ENCODE measurements at regions not wholly inside any gene's neighbourhood (a gene's known extent, or its start where the extent isn't known, plus 50 kb on each side); places are given as distances from the start of the nearest gene placed in this dataset.

DNA sequence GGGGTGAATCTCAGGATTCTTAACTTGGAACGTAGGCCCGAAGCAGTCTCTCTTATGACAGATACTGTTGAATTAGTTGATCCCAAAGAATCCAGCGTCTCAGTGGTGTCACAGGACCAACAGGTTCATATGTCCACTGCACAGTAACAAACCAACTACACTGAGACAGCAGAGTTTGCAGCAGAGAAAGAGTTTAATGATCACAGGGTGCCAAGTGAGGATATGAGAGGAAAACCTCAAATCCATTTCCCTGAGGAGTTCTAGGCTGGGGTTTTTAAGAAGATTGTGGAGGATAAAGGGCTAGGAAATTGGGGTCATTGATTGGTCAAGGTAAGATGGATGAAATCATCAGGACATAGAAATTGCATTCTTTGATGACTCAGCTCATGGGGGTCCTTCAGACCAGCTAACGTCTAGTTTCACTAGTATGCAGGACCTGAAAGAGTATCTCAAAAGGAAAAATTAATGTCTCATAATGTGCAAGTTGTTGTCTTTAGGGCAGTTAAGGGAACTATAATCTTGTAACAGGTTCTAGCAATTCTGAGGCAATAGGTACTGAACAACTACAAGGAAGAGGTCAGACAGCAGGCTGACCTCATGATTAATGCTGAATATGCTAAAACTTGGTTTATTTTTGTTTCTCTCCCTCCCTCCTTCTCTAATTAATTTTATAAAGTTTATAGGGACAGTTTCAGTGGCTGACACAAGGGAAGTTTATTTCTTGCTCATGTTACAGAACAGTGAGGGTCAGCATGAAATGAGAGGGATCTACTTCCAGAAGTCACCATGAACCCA is 310.9 kb upstream of the NEBL start:
- DNase-seq (ENCODE audit: low read depth): no peak

DNA sequence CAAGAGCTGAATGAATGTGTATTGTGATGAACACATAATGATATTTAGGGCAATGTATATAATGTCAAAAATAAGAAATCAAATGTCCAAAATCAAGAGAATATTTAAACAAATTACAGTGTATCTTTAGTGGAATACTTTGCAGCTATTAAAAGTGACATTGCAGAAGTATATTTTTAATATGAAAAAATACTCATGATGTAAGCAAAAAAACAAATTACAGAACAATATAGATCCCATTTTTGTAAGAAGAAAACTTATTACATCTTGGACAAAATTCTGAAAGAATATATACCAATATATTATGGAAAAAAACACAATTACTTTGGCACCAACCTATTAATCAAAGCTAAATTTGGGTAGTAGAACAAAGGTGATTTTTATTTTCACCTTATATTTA is 308.2 kb upstream of the NEBL start:
- DNase-seq (ENCODE audit: low read depth): no peak

DNA sequence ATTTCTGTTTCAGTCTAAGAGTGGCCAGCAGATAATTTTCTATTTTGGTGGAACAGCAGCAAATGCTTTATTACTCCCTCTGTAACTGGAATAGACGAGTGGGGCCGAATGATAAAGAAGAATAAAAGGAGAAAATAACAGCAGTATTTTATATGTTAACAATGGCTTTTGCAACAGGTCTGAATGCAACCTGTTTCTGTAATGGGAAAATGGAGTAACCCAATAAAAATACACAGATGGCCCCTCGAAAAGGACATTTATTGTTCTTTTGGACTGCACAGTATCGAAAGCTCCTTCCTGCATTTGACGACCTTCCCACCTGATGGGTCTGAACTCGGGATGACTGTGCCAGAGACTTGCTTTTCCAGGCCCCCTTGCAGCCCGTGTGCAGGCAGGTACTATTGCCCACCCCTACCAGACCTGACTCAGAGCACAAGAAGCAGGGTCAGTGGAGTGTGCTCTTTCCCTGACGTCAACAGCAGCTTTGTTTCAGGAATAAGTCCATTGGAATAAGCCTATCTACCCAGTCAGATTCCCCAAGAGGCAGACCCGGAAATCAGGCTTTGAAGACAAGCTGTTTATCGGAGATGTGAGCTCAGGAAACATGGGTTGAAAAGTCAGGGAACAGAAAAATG is 306.5 kb upstream of the NEBL start:
- peak; percentile 4 for DNase-seq (ENCODE audit: low read depth)

DNA sequence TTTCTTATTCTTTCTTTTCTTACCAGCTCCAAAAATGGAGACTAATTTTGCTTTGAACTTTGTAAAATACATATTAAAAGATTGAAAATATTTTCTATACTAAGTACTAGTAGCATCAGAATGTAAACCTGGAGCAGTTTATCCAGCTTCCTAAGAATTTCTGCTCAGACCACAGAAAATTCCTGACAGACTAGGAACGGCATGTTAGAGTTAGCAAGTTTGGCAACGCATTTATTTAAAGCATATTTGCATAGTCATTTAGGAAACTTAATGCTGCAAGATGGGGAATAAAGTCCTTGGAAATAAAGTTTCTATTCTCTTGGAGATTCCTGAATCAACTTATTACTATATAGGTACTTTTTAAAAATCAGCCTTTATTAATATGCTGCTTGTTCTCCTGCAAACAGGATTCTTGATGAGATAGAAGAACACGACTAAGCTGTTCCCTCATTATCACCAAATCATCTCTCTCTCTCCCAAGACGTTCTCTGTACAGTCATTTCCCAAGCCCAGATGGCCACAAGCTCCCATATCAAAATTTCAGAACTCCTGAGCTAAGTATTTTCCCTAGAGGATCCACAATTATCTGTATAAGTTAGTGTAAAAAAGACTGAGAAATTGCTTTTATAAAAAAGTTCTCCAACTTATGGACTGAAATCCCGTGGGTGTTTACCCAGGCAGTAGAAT is 305.8 kb upstream of the NEBL start:
- DNase-seq (ENCODE audit: low read depth): no peak

DNA sequence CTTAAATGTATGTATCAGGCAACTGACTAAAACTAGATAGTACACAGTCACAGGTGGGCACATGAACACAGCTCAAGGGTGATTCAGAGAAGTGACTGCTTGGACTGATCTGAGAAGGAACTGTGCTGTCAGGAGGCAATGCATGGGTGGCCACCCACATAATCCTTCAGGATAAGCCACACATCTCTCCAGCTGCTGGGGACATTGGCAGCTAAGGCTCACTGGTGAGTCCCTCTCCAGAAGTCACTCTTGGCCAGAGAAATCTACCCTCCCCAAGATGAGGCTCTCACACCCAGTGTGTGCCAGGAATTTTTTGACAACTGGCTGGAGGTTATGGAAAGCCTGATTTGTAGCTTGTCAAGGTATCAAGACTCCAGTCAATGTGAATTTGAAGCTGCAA is 302.4 kb upstream of the NEBL start:
- DNase-seq (ENCODE audit: low read depth): no peak

DNA sequence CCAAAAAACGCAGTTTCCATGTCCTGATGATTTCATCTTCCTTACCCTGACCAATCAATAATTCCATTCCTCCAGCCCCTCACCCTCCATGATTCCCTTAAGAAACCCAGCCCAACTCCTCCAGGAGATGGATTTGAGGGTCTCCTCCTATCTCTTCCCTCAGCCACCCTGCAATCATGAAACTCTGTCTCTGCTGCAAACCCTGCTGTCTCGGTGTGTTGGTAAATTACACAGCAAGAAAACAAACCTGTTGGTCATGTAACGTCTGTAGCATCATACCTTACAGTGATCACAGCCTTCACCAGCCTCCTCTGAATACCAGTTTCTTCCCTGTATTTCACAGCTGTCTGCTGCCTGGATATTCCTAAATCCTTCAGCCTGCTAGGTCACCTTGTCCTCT is 300.7 kb upstream of the NEBL start:
- no peak for DNase-seq (ENCODE audit: low read depth)

DNA sequence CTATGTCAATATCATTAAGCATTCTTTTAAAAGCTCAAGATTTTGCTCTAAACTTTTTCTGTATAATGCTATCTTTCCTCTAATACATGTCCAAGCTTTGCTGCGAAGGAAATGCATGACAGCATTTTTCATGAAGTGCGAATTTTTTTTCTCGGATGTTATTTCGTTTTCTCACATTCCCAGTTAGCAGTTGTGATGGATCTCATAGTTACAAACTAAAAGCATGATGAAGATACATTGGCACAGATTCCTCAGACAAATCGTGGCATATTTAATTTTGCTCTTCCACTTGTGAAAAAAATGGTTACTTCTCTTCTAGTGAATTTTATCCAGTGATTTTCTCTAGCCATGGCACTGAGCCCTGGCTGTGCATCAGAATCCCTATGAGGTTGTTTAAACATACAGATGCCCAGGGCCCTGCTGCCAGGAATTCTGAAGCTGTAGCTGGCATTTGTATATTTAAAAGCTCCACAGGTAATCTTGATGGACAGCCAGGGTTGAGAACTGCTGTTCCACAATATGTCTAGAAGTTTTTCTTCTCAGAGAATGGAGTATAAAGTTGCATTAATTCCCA is 299.8 kb upstream of the NEBL start:
- DNase-seq (ENCODE audit: low read depth): no peak

DNA sequence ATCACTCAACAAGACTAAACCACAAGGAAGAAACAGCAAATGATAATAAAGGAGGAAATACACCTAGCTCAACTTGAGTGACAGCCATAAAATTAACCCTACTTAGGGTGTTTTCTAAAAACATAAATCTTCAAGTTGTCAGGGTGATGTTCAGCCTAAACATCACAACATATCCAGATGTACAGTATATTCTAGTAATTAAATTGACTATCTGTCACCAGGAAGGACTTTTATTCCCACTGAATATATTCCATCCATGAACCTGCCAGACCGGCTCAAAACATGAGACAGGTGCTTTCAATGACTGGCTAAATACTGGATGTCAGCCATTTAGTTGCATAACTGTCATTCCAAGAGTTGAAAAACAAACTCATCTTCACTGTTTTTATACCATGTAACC is 298.1 kb upstream of the NEBL start:
- DNase-seq (ENCODE audit: low read depth): no peak

DNA sequence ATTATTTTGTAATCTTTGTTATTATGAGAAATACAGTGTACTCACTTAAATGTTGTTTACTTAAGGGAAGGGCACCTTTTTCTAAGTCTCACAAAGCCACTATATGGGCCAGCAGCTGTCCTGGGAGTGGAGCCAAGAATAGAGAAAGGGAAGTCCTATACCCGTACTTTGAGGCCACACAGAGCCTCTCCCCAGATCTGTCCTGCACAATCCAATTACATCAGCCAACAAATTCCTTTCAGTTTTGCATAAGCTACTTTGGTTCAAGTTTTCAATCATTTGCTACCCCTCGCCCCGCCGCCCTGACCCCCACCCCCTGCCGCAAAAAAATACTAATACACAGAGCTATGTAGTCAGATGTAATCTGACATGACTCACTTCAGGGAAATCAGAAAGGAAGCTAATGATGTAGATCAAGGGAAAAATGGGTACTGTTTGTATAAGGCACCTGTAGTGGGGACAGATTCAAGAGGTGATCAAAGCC is 297.4 kb upstream of the NEBL start:
- DNase-seq (ENCODE audit: low read depth): no peak

DNA sequence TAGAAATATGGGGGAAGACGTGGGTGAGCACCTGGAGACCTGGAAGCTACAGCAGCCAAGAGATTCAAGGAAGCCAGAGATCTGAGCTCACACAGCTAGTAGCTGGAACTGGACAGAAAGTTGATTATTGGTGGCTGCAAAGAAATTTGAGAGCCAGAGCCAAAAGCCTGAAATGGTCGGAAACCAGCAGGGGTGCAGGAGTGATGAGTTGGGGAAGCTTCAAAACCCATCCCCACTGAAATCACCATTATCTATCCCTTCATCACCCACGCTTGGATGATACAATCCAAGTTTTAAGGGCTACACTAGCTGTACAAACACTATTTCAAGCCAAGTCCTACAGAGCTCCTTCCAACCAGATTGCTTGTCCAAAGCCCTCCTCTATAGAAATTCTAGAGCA is 296.1 kb upstream of the NEBL start:
- DNase-seq (ENCODE audit: low read depth): no peak

DNA sequence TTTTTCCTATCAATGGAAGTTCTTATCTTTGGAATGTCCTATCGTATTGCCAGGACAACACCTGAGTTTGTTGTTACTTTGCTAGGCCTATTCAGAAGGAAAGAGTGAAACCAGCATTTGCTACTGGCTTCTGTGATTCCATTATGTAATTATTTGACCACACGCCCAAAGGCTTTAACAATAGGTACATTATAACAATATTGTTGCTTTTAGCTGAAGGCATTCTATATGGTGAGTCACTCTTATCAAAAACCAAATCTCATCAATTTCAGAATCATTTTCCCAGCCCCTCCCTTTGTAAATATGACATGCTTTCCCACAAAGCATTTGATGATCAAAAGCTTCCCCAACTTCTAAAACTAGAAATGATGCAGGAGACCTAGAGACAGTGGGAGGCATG is 294.4 kb upstream of the NEBL start:
- no peak for DNase-seq (ENCODE audit: low read depth)

DNA sequence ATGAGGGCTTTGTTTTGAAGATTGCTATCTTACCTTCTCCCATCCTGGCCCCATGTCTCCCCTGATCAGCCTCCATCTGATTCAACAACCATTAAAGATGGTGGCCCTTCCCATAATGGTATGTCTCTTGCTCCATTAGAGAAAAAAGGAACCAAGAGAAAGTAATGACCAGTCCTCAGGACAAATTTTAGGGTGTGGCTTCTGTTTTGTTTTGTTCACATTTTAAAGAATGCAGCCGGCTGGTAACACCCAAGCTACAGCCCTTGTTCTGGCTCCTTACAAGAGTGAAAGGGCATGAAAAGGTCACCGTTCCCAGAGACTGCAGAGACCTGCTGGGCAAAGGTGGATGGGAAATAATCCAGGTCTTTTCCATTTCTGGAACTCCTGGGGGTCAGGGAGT is 287.9 kb upstream of the NEBL start:
- no peak for DNase-seq (ENCODE audit: low read depth)

DNA sequence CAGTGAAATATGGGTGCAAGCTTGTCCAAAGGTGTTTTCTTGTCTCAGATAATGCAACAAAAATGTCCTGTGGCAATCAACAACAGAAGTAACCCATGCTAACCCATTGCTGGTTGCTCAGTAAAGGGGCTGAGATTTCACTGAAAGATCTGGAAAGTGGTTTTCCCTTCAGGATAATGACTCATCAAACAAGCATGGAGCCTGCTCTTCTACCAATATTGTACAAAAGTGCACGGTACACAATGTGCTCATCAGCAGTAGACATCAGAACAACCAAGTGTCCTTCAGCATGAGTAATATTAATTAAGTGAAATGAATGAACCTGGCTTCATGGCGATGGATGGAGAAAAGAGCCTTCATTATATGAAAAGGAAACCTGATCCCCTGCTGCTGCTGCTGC is 287.1 kb upstream of the NEBL start:
- peak; percentile 19 for DNase-seq (ENCODE audit: low read depth)

DNA sequence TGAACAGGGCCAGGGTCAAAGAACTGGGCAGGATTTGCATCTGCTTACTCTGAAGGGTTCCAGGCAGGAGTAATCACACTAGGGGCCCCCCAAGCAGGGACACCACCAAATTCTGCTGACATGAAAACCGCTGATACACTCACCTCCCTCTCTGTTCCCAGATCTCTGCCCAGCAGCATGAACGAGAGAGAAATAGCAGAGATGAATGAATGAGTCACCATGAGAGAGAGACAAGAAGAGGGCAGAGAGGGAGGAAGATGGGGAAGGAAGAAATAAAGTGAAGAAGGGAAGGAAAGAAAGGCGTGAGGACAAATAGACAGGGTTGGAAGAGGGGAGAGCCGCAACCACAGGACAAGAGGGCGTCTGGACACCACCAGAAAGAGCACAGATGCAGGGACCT is 285.9 kb upstream of the NEBL start:
- no peak for DNase-seq (ENCODE audit: low read depth)

DNA sequence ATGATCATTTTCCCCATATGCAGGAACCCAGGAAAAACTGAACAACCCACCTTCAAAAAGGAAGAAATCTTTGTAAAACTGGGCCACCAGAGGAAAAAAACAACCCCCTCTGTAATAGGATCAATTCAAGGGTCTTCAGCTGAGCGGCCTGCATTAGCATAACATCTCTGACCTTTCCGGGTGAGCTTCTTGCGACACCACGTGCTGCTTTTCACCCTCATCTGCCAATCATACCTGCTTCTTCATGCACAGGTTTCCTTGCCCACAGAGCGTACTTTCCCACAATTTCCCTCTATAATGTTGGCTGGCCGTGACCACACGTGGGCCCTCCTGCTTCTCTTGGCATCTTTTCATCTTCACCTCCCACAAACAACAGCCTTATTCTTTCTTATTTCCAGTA is 284.3 kb upstream of the NEBL start:
- no peak for DNase-seq (ENCODE audit: low read depth)

DNA sequence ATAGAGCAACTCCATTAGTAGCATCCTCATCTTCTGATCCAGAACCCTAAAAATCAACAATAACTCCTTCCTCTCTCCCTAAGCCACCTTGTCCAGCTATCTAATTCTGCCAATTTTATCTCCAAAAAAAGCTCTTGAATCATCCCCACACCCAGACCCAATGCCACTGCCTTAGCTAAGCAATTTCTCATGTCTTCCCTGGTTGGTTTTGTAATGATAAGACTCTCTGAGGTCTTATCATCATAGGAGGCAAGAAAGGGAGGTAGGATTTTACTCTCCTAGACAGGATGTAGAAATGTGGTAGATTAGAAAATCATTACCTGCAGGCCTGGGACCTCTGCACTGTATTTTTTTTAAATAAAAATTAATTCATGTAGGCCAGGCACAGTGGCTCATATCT is 283.5 kb upstream of the NEBL start:
- DNase-seq (ENCODE audit: low read depth): no peak

DNA sequence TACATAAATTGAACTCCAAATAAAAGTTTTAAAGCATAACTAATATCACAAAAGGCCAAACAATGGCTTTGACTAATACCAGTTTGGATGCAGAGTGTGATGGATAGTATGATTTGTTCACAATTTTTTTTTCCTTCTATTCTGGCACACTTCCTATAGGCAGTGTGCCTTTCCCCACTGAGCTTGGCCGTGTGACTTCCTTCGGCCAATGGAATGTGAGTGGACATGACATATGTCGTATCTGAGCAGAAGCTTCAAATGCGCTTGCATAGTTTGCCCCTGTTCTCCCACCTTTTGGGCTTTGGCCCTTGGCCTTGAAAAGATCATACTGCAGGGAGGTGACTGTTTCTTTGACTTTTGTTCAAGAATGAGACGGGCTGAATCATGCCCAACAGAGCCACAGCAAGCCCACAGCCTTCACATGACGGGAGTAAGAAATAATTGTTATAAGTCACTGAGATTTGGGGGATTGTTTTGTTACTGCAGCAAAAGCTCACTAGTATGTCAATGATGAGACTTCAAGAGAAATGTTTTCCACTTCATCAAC is 279.9 kb upstream of the NEBL start:
- no peak for DNase-seq (ENCODE audit: low read depth)

DNA sequence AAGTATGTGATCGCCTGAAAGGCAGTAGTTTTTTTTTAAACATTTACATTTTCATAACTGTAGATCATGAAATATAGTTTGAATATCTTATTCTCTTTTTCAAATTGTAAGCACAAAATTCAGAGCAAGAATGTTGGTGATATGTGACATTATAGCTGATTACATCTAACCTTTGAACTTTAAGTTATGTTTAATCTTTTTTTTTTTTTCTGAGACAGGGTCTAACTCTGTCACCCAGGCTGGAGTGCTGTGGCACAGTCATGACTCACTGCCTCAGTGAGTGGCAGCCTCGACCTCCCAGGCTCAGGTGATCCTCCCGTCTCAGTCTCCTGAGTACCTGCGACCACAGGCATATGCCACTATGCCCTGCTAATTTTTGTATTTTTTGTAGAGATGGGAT is 278.7 kb upstream of the NEBL start:
- no peak for DNase-seq (ENCODE audit: low read depth)

DNA sequence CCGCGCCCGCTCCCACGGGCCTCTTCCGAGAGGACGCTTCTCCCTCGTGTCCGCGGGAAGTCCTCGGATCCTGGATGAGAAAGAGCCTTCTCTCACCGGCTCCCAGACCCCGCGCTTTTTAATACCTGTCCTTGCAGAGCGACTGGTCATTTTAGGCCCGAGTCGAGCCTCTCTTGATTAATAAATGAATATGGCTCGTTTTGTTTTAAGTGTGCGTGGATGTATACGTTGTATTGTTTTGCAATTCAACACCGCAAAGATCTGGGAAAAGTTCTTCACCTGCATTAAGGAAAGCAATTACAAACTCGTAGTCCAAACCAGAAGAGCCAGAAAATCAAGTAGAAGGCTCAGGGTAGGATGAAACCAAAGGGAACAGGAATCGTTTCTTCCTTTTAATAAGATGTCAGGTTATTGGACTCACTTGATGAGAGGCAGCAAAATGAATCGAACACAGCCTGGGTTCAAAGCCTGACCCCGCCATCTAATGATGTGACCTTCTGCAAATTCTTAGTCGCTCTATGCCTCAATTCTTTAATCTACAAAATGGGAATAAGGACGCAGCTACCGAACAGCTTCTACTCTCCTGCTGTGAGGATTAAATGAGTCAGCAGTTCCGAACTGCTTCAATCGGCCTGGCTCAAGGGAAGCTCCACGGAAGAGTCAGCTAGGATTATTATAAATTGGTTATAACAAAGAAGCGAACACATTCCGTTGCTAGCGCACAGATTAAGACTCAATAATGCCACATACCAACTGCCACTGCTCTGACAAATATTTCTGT is 277.8 kb upstream of the NEBL start:
- no peak for DNase-seq (ENCODE audit: low read depth)

DNA sequence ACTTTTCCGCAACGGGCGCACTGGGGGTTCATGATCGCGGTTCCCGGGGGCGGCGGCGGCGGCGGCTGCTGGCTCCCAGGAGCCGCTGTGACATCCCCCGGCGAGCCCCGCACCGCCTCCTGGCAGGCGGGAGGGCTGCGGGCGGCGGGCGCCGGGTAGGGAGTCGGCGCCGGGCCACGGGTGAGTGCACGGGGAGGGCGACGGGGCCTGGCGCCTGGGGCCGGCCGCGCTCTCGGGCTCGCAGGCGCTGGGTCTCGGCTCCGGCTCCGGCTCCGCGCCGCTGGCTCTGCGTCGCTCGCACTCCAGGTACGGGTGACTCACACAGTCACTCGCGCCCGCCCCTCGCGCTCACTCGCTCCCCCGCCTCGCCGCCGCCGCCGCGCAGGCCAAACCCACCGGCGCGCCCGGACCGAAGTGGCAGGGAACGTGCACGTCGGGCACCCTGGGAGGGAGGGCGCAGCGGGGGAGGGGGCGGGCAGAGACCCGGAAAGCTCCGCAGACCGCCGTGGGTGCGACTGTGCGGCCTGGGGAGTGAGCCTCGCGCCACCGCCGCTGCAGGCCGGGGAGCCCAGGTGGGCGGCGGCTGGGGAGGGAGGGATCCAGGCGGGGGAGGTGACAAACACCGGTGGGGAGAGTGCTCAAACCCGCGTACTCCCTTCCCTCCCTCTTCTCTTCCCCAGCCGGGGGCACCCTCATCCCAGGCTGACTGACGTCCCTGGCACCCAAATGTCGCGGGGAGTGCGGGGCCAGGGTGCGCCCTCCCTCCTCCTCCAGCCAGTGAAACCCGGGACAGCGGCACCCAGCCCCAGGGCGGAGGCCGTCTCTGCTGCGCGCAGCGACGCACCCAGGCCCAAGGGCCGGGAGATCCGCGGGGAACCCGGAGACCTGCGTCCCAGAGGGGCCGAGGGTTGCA is 276.9 kb upstream of the NEBL start:
- peak; percentile 32 for DNase-seq (ENCODE audit: low read depth)
